ENCODE measurements at regions not wholly inside any gene's neighbourhood (a gene's known extent, or its start where the extent isn't known, plus 50 kb on each side); places are given as distances from the start of the nearest gene placed in this dataset.
A peak's percentile ranks its signal among the peaks of the same experiment; 100 is the strongest.

DNA sequence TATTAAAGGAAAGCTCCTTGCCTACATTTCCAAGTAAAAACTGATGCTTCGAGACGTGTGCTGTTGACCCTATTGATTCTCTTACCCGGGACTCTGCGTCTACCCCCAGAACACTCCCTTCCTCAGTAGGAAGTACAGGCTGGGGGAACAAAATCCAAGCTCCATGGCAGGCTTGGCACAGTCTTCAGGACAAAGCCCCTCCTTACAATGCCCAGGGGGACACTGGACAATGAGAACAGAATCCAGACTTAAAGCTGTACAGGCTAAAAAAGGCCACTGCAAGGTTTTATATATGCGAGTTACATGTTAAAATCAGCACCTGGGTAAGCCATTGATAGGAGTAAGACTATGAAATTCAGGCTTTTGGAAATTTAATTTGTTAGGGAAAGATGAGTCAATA is 250.6 kb upstream of the DAPK1 start:
- no peak for DNase-seq (ENCODE audit: low read depth)

DNA sequence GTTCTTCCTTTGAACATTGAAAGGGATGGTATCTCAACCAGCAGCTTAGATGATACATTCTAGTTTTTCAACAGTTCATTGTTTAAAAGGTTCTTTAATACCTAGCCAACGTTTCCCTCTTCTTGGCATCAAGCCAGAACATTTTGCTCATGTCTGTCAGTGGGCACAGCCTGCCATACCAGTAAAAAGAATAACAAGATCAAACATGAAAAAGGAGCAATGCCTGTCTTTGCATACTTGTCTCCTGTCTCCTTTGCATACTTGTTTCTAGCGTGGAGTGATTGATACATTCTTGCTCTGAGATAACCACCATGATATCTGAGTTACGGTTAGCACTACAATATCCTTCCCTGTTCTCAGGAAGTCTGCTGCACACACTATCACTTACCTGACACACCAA is 248.6 kb upstream of the DAPK1 start:
- DNase-seq (ENCODE audit: low read depth) = no peak

DNA sequence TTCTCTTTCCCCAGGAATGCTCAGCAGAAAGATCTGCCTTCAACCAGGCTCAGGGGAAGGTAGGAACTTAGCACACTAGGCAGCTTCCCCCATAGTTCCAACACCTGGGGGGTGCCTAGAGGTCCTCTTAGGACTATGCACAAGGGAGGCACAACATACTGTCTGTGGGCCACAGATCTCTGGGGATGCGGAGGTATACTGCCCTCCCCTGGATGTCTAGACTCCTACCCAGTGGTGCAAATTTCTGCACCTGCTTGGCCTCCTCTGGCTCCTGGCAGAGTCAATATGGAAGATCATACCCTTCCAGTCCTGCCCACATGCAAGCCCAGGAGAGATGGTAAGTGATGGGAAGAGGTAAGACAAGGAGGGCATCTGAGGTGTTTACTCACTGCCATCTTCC is 247.5 kb upstream of the DAPK1 start:
- DNase-seq (ENCODE audit: low read depth) = no peak

DNA sequence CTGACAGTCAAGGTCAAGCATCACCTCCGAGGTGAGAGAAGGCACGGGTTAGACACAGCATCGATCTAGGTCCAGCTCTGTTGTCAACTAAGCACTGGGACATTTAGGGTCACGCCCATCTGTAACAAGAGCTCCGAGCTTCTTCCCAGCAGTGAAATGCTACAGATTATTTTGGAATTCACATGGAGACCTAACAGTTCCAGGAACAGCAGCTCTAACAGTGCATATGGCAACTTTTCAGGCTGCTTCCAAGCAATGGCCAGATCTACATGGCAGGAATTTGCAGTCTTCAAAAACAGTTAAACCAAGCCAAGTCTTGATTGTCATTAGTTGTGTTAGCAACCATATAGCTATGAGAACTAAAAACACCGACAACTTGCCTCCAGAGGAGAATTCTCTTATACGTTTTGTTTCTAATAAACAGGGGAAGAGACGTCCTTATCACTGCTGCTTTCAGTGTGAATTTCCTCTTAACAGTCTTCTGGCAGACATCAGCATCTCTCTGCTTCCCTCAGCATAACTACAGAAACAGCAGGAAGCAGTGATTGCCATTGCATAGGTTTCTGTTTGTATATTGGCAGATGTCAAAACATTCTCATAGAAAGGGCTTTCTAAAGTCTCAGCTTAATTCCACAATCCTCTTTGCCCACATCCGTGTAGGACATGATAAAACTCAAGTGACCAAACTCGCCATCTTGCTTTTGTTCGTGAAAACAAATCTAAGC is 242.1 kb upstream of the DAPK1 start:
- no peak for DNase-seq (ENCODE audit: low read depth)

DNA sequence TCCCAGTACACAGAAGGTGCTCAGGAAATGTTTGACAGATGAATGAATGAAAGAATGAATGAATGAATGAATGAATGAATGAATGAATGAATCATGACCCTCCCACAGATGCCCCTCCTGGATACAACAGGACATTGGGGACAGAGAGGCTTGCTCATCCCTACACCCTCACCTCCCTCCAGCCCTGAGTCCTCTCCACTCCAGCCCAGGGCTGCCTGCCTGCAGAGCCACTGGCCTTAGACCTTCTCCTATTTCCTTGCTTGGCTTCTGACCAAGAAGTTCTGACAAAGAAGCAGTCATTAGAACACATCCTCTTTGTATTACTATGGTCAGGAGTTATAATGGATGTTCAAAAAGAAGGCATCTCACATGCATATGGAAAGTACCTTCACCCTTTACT is 240.7 kb upstream of the DAPK1 start:
- DNase-seq (ENCODE audit: low read depth) = no peak

DNA sequence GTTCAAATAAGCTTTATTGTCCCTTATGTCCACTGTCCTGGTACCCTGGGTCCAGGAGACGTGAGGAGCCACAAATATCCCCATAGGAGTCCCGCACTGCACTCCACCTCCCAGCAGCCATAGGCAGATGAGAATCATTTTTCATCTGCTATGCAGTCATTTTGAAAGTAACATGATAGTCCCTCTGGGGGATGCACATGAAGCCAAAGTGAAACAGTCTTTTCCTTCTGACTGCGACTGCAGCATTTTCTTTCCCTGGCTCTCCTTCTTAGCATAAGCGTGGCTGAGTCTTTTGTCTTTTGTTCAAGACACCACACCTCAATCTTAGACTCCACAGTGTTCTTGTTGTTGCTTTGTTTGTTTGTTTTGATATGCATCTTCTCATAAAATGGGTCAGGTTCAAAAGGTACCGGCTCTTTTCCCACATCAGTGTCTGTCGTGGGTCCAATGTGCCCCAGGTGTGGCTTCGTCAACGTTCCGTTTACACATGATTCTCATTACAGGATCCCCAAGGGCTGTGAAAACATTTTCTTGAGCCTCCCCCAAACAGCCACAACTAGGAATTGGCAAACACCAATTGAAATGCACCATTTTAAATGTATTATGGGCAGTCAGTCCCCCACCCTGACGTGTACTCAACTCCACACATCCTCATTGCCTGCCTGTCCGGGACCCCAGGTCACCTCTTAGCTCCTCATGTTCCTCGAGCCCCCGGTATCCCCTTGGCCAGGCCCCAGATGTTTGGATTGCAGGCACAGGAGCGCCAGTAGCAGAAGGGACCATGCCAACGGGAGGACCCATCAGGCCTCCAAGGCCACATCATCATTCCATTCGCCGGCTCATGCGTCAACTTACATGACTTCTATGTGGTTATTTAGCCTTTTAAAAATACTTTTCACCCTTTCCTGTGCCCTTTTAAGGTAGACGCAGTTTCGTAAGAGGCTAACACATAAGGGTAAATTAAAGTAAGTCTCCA is 237.8 kb upstream of the DAPK1 start:
- no peak for DNase-seq (ENCODE audit: low read depth)

DNA sequence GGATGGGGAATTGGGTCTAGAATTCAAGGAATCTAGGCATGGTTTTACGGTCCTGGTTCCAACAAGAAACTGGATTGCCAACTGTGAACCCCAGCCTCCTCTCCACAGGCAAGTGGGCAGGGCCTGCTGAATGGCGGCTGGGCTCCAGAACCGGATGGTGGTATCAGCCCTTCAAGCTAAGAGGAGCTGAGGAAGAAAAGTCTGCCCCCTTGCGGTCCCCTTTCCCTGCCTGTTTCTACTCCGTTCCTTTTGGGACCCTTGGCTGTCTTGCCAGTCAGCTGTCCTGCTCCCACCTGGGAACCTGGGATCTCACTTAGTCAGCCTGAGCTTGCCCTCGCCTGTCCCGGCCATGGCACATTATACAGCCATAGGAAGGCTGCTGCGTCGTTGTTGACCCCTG is 234.4 kb upstream of the DAPK1 start:
- no peak for DNase-seq (ENCODE audit: low read depth)

DNA sequence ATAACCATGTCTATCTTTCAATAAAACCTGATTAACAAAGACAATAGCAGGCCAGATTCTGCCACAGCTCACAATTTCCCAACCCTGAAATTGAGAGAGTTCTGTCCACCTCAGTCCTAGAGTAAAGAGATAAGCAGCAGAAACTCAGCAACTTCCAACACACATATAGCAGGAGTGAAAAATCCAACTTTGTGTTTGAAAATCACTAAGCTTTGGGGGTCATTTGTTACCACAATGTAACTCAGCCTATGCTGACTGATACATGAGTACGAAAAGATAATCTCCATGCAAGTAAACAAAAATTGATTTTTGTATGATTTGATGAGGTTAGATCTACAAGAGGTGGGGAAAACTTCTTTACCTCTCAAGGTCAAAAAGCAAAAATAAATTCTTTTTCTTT is 231.0 kb upstream of the DAPK1 start:
- DNase-seq (ENCODE audit: low read depth) = no peak

DNA sequence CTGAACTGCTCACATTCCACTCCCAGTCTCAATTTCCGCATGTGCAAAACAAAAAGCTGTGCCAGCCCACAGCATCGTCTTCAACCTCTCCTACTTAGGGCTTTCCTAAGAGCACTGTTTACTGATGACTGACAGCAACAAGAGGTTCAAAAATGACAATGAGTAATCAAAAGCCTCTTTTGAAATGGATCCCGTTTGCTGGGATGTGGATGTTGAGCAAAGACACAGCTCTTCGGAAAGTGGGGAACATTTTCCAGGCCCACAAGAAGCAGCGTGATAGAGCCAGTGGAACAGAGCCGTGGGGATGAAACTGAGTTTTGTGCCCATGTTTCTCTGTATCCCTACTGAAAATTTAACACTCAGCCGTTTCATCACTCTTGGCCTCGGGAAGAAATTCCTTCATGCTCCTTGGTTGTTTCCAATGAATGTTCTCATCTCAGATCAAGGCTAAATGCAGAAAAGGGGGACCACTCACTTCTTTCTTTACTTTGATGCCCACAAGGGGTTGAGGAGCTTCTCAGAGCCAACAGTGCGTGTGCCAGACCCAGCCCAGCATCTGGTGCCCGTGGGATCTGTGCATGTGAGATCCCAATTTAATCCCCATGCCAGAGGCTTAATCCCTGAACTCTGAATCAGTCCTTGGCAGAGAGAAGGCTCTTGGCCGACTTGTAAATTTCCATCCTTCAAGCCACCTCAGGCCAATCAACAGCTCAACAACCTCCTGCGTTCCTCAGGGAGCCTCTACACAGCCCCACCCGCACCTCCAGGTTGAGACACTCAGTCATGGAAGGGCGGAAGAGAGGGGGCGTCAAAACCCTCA is 230.2 kb upstream of the DAPK1 start:
- DNase-seq (ENCODE audit: low read depth) = no peak

DNA sequence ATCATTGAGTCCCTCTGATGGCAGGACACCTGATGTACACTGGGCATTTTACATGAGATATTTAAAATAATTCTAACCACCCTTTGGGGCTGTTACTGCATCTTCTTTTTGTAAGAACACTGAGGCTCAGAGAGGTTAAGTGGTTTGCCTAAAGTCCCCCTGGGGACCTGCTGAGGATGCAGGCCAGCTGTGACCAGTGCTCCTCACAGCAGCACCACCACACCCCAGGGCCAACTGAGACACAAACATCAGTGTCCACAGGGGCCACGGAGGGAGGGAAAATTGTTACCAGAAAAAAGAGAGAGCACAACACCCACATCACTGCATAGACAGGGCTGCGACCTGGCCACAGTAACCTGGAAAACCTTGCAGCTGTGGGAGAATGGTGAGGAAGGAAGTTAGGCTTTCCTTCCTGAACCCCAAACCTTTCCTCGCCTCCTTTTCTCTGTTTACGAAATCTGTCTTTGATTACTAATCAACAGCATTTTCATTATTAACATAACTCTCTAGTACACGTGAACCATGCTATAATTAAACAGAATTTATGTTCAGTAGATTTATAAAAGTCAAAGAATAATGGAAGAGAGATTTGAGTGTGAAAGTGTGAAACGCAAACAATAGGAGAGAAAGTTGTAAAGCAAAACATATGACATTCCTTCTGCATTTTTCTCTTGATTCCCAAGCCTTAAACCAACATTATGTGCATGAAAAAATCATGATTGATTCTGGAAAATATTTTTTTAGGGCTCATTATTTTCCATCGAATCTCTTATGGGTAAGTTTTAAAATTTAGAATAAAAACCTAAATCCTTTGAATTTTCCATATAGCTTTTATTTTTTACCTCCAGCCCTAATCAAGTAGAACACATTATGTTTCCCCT is 228.1 kb upstream of the DAPK1 start:
- DNase-seq (ENCODE audit: low read depth) = no peak

DNA sequence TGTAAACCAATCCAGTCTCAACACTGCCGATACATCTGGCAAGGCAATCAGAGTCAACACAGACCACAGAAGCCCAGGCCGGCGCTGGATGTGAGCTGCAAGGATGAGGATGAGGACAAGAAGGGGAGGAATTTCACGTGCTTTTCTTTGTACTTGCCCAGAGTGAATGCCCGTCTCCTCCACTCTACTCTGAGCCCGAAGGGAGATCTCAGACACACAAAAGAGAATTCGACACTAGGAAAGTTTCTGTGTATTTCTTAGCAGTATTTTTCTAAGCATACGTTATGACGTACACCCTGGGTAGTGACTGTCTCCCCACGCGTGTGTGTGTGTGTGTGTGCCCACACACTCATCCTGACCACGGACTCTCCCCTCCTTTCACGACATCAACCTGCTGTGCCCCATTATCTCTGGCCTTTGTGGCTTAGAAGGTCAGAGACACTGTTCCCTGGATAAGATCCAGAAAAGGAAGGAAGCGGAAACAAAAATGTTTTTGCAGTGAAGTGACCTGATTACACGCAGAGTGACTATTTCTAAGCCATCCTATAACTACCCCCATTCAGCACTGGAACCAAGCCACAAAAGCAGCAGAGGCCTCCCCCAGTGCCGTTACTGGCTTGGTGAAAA is 227.3 kb upstream of the DAPK1 start:
- no peak for DNase-seq (ENCODE audit: low read depth)

DNA sequence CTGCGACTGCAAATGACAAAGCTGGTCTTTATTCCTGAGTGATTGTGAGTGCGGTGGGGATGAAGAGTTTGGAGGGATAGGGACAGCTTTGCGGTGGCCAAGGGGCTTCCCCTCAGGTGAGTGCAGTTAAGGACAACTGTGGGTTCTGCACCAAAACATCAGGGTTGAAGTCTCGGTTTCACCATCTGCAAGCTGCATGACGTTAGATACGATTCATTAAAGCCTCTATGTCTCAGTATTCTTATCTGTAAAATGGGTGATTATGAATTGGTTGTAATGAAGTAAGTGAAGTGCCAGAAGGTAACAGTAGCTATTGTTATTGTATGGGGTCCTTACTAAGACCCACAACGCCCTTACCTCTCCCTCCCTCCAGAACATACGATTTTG is 226.8 kb upstream of the DAPK1 start:
- DNase-seq (ENCODE audit: low read depth) = no peak

DNA sequence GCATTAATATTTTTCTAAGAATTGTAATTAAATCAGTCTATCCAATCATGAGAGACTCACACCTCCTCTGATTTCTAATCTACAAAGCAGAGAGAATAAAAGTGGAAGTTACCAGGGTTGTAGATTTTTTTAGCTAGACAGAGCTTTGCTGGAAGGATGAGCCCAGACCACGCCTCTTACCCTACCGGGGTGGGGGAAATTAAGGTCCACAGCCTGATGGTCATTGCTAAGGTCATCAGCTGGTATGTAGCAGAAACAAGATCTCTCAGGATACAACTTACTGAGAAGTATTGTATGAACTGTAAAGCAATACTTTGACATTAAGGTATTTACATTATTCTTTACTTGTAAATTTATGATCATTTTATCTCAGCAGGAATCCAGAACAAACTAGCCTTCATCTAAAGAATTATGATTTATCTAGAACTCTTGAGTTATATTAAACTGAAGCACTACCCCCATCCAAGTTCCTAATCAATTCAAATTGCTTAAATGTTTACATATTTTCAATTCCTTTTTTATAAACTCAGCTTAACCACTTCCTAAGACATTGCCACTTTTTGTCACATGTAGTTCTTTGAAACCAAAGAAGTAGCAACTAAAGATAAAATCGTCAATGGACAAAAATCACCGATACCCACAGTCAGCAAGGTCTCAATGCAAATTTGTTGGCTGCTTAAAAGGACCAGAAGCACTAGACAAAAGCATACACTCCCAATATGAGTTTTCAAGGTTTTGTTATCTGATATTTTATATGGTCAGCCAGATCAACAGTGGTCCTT is 225.8 kb upstream of the DAPK1 start:
- DNase-seq (ENCODE audit: low read depth) = no peak

DNA sequence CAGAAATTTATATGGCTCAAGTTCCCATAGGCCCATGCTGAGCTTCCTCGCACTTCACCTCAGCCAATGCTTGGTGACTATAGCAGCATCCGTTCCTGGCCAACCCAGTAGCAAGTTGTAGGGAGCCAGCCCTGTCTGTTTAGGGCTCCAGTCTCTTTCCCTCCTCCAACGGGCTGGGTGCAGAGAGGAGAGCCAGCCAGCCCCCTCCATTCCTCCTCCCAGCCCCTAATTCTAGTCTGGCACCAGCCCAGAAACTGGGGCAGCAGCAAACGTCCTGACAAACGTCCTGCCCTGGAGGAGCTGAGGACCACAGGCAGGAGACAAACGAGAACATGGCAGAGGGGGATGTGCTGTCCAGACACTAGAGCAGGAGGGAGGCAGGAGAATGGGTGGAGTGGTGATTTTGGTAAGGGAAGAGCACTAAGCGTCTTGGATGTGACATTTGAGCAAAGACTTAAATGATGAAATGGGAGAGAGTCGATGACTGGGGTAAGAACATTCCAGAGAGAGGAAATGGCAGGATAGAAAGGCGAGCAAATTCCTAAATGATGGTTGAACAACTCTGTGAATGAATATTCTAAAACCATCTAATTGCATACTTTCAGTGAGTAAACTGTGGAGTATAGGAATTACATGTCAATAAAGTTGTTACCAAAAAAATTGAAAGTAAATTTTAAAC is 222.5 kb upstream of the DAPK1 start:
- DNase-seq (ENCODE audit: low read depth) = no peak

DNA sequence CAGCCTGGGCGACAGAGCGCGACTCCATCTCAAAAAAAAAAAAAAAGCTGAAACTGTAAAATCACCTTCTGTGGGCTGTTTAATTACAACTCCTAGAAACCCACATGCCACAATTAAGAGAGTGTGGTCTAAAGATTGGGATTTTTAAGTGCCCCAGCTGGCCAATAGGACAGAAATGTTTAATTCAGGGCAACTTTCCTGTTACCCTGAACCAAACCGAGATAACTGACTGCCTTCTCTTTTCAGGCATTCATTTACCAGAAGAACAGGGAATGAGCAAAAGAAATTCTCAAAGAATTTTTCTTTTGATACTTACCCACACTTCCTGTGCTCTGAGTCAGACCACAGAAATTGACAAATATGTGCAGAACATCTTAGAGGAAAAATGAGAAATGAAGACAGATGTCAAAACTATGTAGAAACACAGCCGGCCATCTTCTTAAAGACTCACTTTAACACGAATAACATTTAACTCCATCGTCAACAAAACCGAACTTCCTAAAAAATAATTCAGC is 221.3 kb upstream of the DAPK1 start:
- peak; percentile 70 for DNase-seq (ENCODE audit: low read depth)

DNA sequence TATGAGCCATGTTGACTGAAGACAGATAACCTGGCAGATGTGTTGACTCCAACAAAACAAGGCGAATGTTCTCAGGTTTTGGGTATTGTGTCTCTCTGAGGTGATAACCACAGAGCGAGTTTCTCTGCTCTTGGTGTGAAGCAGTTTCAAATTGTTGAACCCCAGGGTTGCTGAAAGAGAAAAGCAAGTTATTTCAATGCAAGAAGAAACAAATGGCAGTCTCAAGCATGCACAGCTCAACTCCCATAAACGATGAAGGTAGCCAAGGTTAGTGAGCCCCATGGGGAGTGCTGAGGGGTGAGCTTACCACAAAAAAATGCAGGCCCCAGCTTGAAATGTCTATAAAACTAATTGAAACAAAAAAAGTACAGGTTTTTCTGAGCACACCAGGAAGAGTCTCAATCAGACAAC is 220.8 kb upstream of the DAPK1 start:
- no peak for DNase-seq (ENCODE audit: low read depth)

DNA sequence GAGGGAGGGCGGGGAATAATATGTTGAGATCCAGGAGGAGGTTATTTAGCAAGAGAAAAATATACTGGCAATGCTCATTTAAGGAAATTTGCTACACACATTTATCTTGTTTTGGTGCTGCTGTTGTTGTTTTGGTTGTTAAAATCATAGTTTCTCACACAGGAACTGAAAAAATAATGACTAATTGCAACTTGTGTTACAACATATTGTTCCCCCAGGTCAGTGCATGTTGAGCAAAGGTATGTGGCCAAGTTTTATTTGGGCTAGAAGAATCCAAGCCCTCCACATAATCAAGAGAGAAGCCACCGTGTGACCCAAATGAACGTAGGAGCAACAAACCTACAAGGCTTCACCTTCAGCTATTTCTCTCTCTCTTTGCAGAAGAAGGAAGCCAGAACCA is 220.3 kb upstream of the DAPK1 start:
- no peak for DNase-seq (ENCODE audit: low read depth)

DNA sequence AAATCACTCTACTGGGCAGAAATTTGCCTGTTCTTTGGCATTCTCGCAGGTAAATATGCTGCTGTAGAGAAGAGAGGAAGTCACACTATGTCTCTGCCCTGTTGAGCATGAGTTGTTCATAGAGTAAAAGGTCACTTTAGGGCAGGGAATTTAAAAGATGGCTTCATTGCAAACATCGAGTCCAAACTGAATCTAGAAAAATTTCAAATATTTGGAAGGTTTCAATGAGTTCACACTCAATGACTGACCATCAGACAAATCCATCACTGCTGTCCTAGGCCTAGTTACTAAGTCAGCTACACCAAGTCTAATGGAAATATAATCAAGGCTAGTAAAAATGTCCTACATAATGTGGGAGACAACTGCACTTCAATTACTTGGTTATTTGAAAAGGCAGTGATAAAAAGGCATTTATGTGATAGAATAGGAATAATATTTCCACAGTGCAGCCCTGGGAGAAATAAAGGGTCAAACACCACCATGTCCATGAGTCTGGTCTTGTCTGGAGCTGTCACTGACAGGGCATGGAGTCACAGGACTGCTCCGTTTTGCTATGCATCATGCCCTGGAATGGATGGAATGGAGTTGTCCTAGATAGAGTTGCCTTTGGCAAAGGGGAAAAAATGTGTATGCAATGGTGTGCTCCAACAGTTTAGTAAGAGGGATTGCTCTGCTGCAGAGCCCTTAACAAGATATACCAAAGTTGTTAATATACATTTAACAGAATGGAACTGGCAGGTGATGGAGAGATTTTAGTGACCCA is 218.5 kb upstream of the DAPK1 start:
- DNase-seq (ENCODE audit: low read depth) = no peak

DNA sequence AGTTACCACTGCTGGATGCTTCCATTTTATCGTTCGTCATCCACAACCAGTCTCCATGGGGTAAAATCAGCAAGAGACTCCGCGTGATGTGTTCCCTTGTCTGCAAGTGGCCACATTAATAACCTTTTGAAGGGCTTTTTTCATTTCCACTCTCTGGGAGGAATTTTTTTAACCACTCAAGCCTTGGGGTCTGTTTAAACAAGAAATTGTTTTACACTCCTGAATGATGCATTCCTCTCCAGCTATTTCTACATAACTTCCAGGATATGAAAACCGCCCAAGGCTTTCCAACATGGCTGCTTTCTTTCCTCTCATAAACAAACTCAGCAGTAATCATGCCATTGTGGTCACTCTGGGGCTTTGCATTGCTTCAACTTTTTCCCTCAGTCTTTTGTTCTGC is 217.2 kb upstream of the DAPK1 start:
- peak; percentile 75 for DNase-seq (ENCODE audit: low read depth)

Measured in non-pigmented ciliary epithelial cell (primary cell).